ACC112 (cell line): ENCODE measurements at regions not wholly inside any gene's neighbourhood (a gene's known extent, or its start where the extent isn't known, plus 50 kb on each side); places are given as distances from the start of the nearest gene placed in this dataset.

Experiments used
- H2AFZ ChIP-seq: fragments of 200-600 bp; sonication (generic); one replicate; pipeline ENCODE4 v1.6.0; 2017; ENCODE audit warnings: antibody characterized with exemption, low read length; ENCODE audit not compliant: unreplicated experiment
- H3K27ac ChIP-seq: fragments of 200-600 bp; sonication (generic); 2 replicates; pipeline ENCODE4 v1.5.1; 2014; ENCODE audit warnings: low read depth, mild to moderate bottlenecking, antibody characterized with exemption, low read length, moderate library complexity
- H3K27me3 ChIP-seq: fragments of 200-600 bp; sonication (generic); 2 replicates; pipeline ENCODE4 v1.6.1; 2014; ENCODE audit warnings: mild to moderate bottlenecking, antibody characterized with exemption, low read length, moderate library complexity, mixed read lengths; ENCODE audit not compliant: insufficient read depth
- H3K36me3 ChIP-seq: fragments of 200-600 bp; sonication (generic); 2 replicates; pipeline ENCODE4 v1.6.1; 2016; ENCODE audit warnings: mild to moderate bottlenecking, antibody characterized with exemption, low read length, moderate library complexity, mixed read lengths; ENCODE audit not compliant: insufficient read depth
- H3K4me1 ChIP-seq: fragments of 200-600 bp; sonication (generic); one replicate; pipeline ENCODE4 v1.6.1; 2016; ENCODE audit warnings: low read length, mixed read lengths; ENCODE audit not compliant: insufficient read depth, unreplicated experiment, control insufficient read depth
- H3K4me3 ChIP-seq: fragments of 200-600 bp; sonication (generic); 2 replicates; pipeline ENCODE4 v1.5.1; 2014; ENCODE audit warnings: mild to moderate bottlenecking, low read depth, low read length
- H3K79me2 ChIP-seq: fragments of 200-600 bp; sonication (generic); one replicate; pipeline ENCODE4 v1.6.0; 2016; ENCODE audit warnings: low read length; ENCODE audit not compliant: control insufficient read depth, unreplicated experiment, insufficient read depth

GRCh38 chr2:107595749-107596148, 230.9 kb upstream of the RGPD4 start:
- H3K4me1 ChIP-seq, result peaks cover 3% of the 10 kb centered on the region

DNA sequence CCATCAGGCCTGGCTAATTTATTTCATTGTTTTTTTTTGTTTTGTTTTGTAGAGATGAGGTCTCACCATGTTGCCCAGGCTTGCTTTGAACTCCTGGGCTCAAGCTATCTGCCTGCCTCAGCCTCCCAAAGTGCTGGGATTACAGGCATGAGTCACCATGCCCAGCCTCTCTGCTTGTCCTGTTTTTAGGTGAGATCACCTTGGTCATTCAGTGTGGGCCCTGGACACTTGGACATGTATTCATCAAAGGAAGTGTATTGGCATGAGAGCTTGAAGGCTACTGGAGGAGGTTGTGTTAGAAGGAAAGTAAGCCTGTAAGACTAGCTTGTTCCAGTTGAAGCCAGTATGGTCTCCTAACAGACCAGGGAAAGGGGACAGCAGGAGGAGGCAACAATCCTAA, 229.2 kb upstream of the RGPD4 start:
- Histone ChIP-seq H3K27ac (no peak overlapping the region), H2AFZ (no peak overlapping the region), H3K79me2 (no peaks in the 10 kb centered on the region), H3K27me3 (no peaks in the 10 kb centered on the region), H3K36me3 (no peaks in the 10 kb centered on the region), H3K4me1 (peaks cover 3% of the 10 kb centered on the region), H3K4me3 (no peak overlapping the region)

More at GRCh38 chr2:107595749-107596148, 230.9 kb upstream of the RGPD4 start:
- H3K36me3 ChIP-seq, result no peaks in the 10 kb centered on the region
- no peaks in the 10 kb centered on the region for H3K79me2 ChIP-seq
- peak overlapping the region; percentile 42; the same call in 1 of the 2 replicates for H3K27ac ChIP-seq
- no peaks in the 10 kb centered on the region for H3K27me3 ChIP-seq
- peak overlapping the region; percentile 88 for H2AFZ ChIP-seq
- H3K4me3 ChIP-seq, result no peak overlapping the region

DNA sequence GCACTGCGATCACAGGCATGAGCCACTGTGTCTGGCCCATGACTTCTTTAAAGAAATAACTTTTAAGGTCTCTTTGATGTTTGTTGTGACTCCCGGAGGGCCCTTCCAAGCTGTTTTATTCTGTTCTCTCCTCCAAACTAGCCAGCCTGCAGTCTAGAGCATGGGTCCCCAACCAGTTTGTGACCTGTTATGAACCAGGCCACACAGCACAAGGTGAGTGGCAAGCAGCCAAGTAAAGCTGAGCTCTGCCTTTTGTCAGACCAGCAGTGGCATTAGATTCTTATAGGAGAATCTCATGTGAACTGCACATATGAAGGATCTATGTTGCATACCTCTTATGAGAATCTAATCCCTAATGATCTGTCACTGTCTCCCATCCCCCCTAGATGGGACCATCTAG, 223.9 kb upstream of the RGPD4 start:
- Histone ChIP-seq H3K79me2 (no peaks in the 10 kb centered on the region), H3K36me3 (no peaks in the 10 kb centered on the region), H2AFZ (no peak overlapping the region), H3K4me1 (no peaks in the 10 kb centered on the region), H3K27ac (no peak overlapping the region), H3K4me3 (no peak overlapping the region), H3K27me3 (no peaks in the 10 kb centered on the region)

GRCh38 chr2:107607054-107607453, 219.6 kb upstream of the RGPD4 start:
- no peaks in the 10 kb centered on the region for H3K27me3 ChIP-seq
- no peaks in the 10 kb centered on the region for H3K79me2 ChIP-seq
- H3K4me1 ChIP-seq, result no peaks in the 10 kb centered on the region
- no peak overlapping the region for H3K27ac ChIP-seq
- no peak overlapping the region for H3K4me3 ChIP-seq
- H2AFZ ChIP-seq, result no peak overlapping the region
- H3K36me3 ChIP-seq, result no peaks in the 10 kb centered on the region

- no peak overlapping the region for H2AFZ ChIP-seq
- no peaks in the 10 kb centered on the region for H3K36me3 ChIP-seq
- no peaks in the 10 kb centered on the region for H3K27me3 ChIP-seq
- H3K27ac ChIP-seq, result no peak overlapping the region
- H3K4me3 ChIP-seq, result no peak overlapping the region
- H3K4me1 ChIP-seq, result no peaks in the 10 kb centered on the region
- no peaks in the 10 kb centered on the region for H3K79me2 ChIP-seq
Observed at GRCh38 chr2:107607473-107607872, 219.2 kb upstream of the RGPD4 start.

- Histone ChIP-seq H3K27me3 (no peaks in the 10 kb centered on the region), H3K27ac (no peak overlapping the region), H3K4me1 (no peaks in the 10 kb centered on the region), H3K79me2 (no peaks in the 10 kb centered on the region), H3K36me3 (no peaks in the 10 kb centered on the region), H2AFZ (no peak overlapping the region), H3K4me3 (no peak overlapping the region)
Observed at GRCh38 chr2:107615039-107615438, 211.7 kb upstream of the RGPD4 start.

DNA sequence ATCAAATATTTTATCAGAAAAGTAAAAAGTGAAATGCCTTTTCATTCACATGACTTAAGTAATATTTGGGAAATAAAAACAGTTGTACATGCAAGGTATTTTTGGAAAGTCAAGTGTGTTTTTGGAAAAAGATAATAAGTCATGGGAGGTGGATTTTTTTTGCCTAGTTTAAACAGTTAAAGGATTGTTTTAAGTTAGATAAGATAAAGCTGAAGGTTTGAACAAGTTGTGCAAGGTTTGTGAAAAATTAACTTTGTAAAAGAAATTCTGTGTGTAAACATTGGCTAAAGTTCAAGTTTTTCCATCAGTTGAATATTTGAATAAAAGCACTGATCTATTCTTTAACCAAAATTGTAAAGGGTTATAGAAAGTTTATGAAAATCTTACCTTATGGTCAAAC, 207.9 kb upstream of the RGPD4 start:
- Histone ChIP-seq H3K27me3 (no peaks in the 10 kb centered on the region), H3K4me3 (no peak overlapping the region)

DNA sequence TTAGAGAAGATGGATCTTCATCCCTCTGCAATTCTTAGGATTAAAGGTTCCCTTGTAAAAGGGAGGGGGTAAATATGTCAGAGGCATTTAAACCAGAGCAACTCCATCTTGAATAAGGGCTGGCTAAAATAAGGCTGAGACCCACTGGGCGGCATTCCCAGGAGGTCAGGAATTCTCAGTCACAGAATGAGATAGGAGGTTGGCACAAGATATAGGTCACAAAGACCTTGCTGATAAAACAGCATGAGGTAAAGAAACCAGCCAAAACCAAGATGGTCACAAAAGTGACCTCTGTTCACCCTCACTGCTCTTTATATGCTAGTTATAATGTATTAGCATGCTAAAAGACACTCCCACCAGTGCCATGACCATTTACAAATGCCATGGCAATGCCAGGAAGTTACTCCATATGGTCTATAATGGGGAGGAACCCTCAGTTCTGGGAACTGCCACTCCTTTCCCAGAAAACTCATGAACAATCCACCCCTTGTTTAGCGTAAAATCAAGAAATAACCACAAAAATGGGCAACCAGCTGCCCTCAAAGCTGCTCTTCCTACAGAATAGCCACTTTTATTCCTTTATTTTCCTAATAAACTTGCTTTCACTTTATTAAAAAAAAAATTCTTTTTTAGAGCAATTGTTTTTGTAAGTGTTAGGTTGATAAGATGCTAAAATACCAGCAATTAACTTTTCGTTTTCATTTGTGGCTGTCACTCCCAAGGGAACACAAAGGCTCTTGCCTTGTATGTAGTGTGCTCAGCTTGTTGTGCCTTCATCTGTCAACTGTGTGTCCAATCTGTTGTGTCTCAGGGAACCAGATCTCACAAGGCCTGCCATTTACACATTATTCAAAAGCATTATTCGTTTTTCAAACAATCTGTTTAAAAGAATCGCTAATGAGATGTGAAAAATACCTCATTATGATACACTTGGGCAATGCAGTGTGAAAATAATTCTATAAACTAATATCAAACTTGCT, 205.2 kb upstream of the RGPD4 start:
- Histone ChIP-seq H2AFZ (no peak overlapping the region), H3K27me3 (no peaks in the 10 kb centered on the region), H3K27ac (no peak overlapping the region), H3K4me3 (no peak overlapping the region), H3K4me1 (no peaks in the 10 kb centered on the region), H3K79me2 (no peaks in the 10 kb centered on the region), H3K36me3 (no peaks in the 10 kb centered on the region)

More for the DNA sequence above, 207.9 kb upstream of the RGPD4 start:
- Histone ChIP-seq H3K27ac (no peak overlapping the region), H3K4me1 (no peaks in the 10 kb centered on the region), H3K36me3 (no peaks in the 10 kb centered on the region), H2AFZ (no peak overlapping the region), H3K79me2 (no peaks in the 10 kb centered on the region)

DNA sequence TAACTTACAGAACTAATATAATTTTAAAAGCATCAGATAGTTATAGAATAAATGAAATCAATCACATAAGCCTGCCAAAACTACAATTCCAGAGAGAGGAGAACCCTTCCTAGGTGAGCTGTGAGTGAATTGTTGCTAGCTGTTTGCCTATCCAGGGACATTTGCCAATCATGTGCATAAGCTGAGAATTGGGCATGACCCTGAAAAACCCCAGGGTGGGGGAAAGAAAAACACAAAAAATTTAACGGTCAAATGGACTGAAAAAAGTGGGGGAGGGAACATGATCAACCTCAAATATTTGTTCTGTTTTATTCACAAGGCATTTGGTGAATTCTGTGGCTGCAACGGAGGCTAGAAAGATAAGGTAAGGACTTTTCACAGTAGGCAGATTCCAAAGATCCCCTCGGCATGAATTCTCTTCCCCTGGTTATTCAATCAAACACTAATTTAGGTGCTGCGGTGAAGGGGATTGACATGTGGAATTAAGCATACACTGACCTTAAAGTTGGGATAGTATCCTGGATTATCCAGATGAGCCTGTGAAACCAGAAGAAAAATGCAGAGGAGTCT, 203.9 kb upstream of the RGPD4 start:
- no peaks in the 10 kb centered on the region for H3K4me1 ChIP-seq
- no peaks in the 10 kb centered on the region for H3K27me3 ChIP-seq
- H3K79me2 ChIP-seq, result no peaks in the 10 kb centered on the region
- no peak overlapping the region for H2AFZ ChIP-seq
- no peaks in the 10 kb centered on the region for H3K36me3 ChIP-seq
- H3K4me3 ChIP-seq, result no peak overlapping the region
- H3K27ac ChIP-seq, result no peak overlapping the region

DNA sequence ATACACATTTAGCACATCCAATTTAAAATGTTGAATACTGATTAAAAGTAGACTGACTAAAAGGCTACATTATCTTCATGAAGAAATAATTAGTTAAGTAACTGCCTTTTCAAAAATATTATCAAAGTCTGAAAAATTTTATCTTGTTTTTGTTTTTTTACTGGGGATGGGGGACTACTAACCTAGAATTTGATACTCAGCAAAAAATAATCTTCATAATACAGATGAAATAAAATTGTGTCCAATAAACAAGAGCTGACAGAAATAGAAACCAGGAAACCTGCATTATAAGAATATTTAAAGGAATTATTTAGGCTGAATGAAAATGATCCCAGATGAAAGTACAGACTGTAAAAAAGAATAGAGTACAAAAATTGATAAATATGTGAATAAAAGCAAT, 200.7 kb upstream of the RGPD4 start:
- no peaks in the 10 kb centered on the region for H3K79me2 ChIP-seq
- no peaks in the 10 kb centered on the region for H3K36me3 ChIP-seq
- H3K27me3 ChIP-seq, result no peaks in the 10 kb centered on the region
- no peak overlapping the region for H2AFZ ChIP-seq
- H3K4me3 ChIP-seq, result no peak overlapping the region
- H3K27ac ChIP-seq, result no peak overlapping the region
- no peaks in the 10 kb centered on the region for H3K4me1 ChIP-seq

DNA sequence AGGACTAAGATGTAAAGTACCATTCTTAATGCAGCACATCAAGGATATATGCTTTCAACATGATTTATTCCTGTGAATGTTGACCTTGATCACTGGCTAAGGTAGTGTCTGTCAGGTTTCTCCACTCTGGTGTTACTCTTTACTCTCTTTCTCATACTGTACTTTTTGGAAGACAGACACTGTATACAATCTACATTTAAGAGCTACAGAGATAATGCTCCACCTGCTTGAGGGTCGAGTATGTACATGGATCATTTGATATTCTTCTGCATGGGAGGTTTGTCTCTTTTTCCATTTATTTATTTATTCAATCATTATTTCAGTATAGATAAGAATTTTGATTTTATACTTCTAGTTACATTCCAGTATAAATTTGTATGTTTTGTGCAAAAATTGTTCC, 199.5 kb upstream of the RGPD4 start:
- Histone ChIP-seq H2AFZ (no peak overlapping the region), H3K36me3 (no peaks in the 10 kb centered on the region), H3K4me1 (no peaks in the 10 kb centered on the region), H3K79me2 (no peaks in the 10 kb centered on the region), H3K4me3 (no peak overlapping the region), H3K27me3 (no peaks in the 10 kb centered on the region), H3K27ac (no peak overlapping the region)
